AG04449 (cell line): ENCODE measurements at regions not wholly inside any gene's neighbourhood (a gene's known extent, or its start where the extent isn't known, plus 50 kb on each side); places are given as distances from the start of the nearest gene placed in this dataset.

Experiments
- CTCF ChIA-PET: fragments of 350-600 bp; formaldehyde crosslinking; extraction: SDS; loops from one replicate; lab custom pipeline; 2021; ENCODE audit warnings: antibody characterized with exemption; lab: Yijun Ruan, JAX
- POLR2A ChIA-PET: fragments of 400-600, 350-600 bp; formaldehyde crosslinking; extraction: SDS; loops from one replicate; lab custom pipeline; 2020; ENCODE audit warnings: antibody characterized with exemption, inconsistent platforms; lab: Yijun Ruan, JAX
- DNase-seq: peaks from one replicate; pipeline ENCODE4 v3.0.0-alpha.2; 2010; ENCODE audit warnings: low read depth, low spot score
- H3K4me3 ChIP-seq: 2 replicates; pipeline ENCODE4 v1.5.1; 2011; ENCODE audit warnings: low read depth, mild to moderate bottlenecking, control low read depth, low read length
- CTCF ChIP-seq: IDR thresholded peaks from one replicate; pipeline ENCODE4 v1.5.1; 2011; ENCODE audit warnings: mild to moderate bottlenecking, moderate library complexity, low read length, control low read depth, inconsistent platforms; ENCODE audit not compliant: insufficient read depth; ENCODE audit errors: missing control alignments

- no peak for DNase-seq
- ChIA-PET CTCF (no interaction called here), POLR2A (no interaction called here)
- H3K4me3 ChIP-seq: no peak overlapping the region
- TF ChIP-seq CTCF: no peak
Observed at GRCh38 chr16:79351927-79352326, 248.6 kb downstream of the MAF start.

- H3K4me3 ChIP-seq: no peak overlapping the region
- ChIA-PET CTCF (no interaction called here), POLR2A (no interaction called here)
- no peak for TF ChIP-seq CTCF
- DNase-seq: no peak
Observed at GRCh38 chr16:79349803-79350202, 250.7 kb downstream of the MAF start.

GRCh38 chr16:79348521-79349306 lies 251.8 kb downstream of the MAF start:
- H3K4me3 ChIP-seq: no peak overlapping the region
- DNase-seq: no peak
- TF ChIP-seq CTCF: no peak
- CTCF ChIA-PET: no interaction called here
- POLR2A ChIA-PET: no interaction called here

- DNase-seq: no peak
- ChIA-PET CTCF (no interaction called here), POLR2A (no interaction called here)
- no peak for TF ChIP-seq CTCF
- no peak overlapping the region for H3K4me3 ChIP-seq
Observed at GRCh38 chr16:79347277-79347676, 253.3 kb downstream of the MAF start.

- TF ChIP-seq CTCF: no peak
- CTCF ChIA-PET: no interaction called here
- H3K4me3 ChIP-seq: no peak overlapping the region
- POLR2A ChIA-PET: no interaction called here
- no peak for DNase-seq
Observed at GRCh38 chr16:79339863-79340262, 260.7 kb downstream of the MAF start.

GRCh38 chr16:79337906-79338305 lies 262.6 kb downstream of the MAF start:
- CTCF ChIA-PET: no interaction called here
- POLR2A ChIA-PET: no interaction called here
- no peak for DNase-seq
- TF ChIP-seq CTCF: no peak
- no peak overlapping the region for H3K4me3 ChIP-seq
